ENCODE measurements at regions not wholly inside any gene's neighbourhood (a gene's known extent, or its start where the extent isn't known, plus 50 kb on each side); places are given as distances from the start of the nearest gene placed in this dataset.

GRCh38 chr7:145488816-145489215 lies 627.8 kb upstream of the CNTNAP2 start:
- Histone ChIP-seq H3K4me1 (no peaks in the 10 kb centered on the region), H3K27me3 (no peaks in the 10 kb centered on the region), H3K36me3 (no peaks in the 10 kb centered on the region), H3K9me3 (no peaks in the 10 kb centered on the region), H3K27ac (no peak overlapping the region), H3K4me3 (no peak overlapping the region)
- intact Hi-C loops (cut with DNase I) = no loop called here
- TF ChIP-seq POLR2A (IDR thresholded peaks at IDR 0.05) = no peak
- TF ChIP-seq CTCF (IDR thresholded peaks at IDR 0.05) = no peak
- TF ChIP-seq POLR2AphosphoS5 (IDR thresholded peaks at IDR 0.05; ENCODE audit: insufficient read depth in 1 of 2, low read depth in 1 of 2) = no peak
- DNase-seq (ENCODE audit: extremely low spot score in 2 of 2) = no peak

- no peaks in the 10 kb centered on the region for H3K4me1 ChIP-seq
- intact Hi-C loops (cut with DNase I) = no loop called here
- DNase-seq (ENCODE audit: extremely low spot score in 2 of 2) = no peak
- H3K36me3 ChIP-seq = no peaks in the 10 kb centered on the region
- no peaks in the 10 kb centered on the region for H3K27me3 ChIP-seq
- no peak for TF ChIP-seq POLR2A (IDR thresholded peaks at IDR 0.05)
- TF ChIP-seq POLR2AphosphoS5 (IDR thresholded peaks at IDR 0.05; ENCODE audit: insufficient read depth in 1 of 2, low read depth in 1 of 2) = no peak
- TF ChIP-seq CTCF (IDR thresholded peaks at IDR 0.05) = no peak
- H3K4me3 ChIP-seq = no peak overlapping the region
- no peak overlapping the region for H3K27ac ChIP-seq
- H3K9me3 ChIP-seq = no peaks in the 10 kb centered on the region
Measured at GRCh38 chr7:145481985-145482384, 634.6 kb upstream of the CNTNAP2 start.

- Histone ChIP-seq H3K9me3 (no peaks in the 10 kb centered on the region), H3K4me1 (no peaks in the 10 kb centered on the region), H3K36me3 (no peaks in the 10 kb centered on the region), H3K4me3 (no peak overlapping the region), H3K27me3 (no peaks in the 10 kb centered on the region), H3K27ac (no peak overlapping the region)
- TF ChIP-seq CTCF (IDR thresholded peaks at IDR 0.05) (no peak), POLR2AphosphoS5 (IDR thresholded peaks at IDR 0.05; ENCODE audit: insufficient read depth in 1 of 2, low read depth in 1 of 2) (no peak), POLR2A (IDR thresholded peaks at IDR 0.05) (no peak)
- no peak for DNase-seq (ENCODE audit: extremely low spot score in 2 of 2)
- intact Hi-C loops (cut with DNase I) = no loop called here
Measured at GRCh38 chr7:145478541-145478940, 638.1 kb upstream of the CNTNAP2 start.

- TF ChIP-seq CTCF (IDR thresholded peaks at IDR 0.05) (no peak), POLR2A (IDR thresholded peaks at IDR 0.05) (no peak), POLR2AphosphoS5 (IDR thresholded peaks at IDR 0.05; ENCODE audit: insufficient read depth in 1 of 2, low read depth in 1 of 2) (no peak)
- intact Hi-C loops (cut with DNase I) = no loop called here
- H3K9me3 ChIP-seq = no peaks in the 10 kb centered on the region
- H3K4me1 ChIP-seq = no peaks in the 10 kb centered on the region
- no peaks in the 10 kb centered on the region for H3K36me3 ChIP-seq
- no peak overlapping the region for H3K4me3 ChIP-seq
- no peak overlapping the region for H3K27ac ChIP-seq
- DNase-seq (ENCODE audit: extremely low spot score in 2 of 2) = no peak
- no peaks in the 10 kb centered on the region for H3K27me3 ChIP-seq
Measured at GRCh38 chr7:145474009-145474686, 638.3 kb upstream of the TPK1 start.

GRCh38 chr7:145471883-145472282 lies 636.0 kb upstream of the TPK1 start:
- no peaks in the 10 kb centered on the region for H3K4me1 ChIP-seq
- H3K9me3 ChIP-seq = no peaks in the 10 kb centered on the region
- H3K4me3 ChIP-seq = no peak overlapping the region
- H3K36me3 ChIP-seq = no peaks in the 10 kb centered on the region
- no peaks in the 10 kb centered on the region for H3K27me3 ChIP-seq
- intact Hi-C loops (cut with DNase I) = no loop called here
- H3K27ac ChIP-seq = no peak overlapping the region
- no peak for DNase-seq (ENCODE audit: extremely low spot score in 2 of 2)
- TF ChIP-seq POLR2AphosphoS5 (IDR thresholded peaks at IDR 0.05; ENCODE audit: insufficient read depth in 1 of 2, low read depth in 1 of 2) = no peak
- no peak for TF ChIP-seq POLR2A (IDR thresholded peaks at IDR 0.05)
- no peak for TF ChIP-seq CTCF (IDR thresholded peaks at IDR 0.05)
